GM13976 (cell line): ENCODE measurements at regions not wholly inside any gene's neighbourhood (a gene's known extent, or its start where the extent isn't known, plus 50 kb on each side); places are given as distances from the start of the nearest gene placed in this dataset.

Experiments
- DNase-seq: peaks from one replicate; pipeline ENCODE4 v3.0.0; 2012; ENCODE audit warnings: low spot score
- CTCF ChIP-seq: IDR thresholded peaks from 2 replicates; pipeline ENCODE4 v1.5.1; 2012; ENCODE audit warnings: borderline replicate concordance, mild to moderate bottlenecking; ENCODE audit not compliant: insufficient read depth; ENCODE audit errors: extremely low read depth, missing control alignments, control extremely low read depth
- in situ Hi-C: fragments of 300-500 bp; cut with MboI; formaldehyde crosslinking; loops from one replicate; pipeline ENCODE4 v1.12.0; 2022; ENCODE audit warnings: low sequenced_read_pairs, mixed read lengths, inconsistent platforms; ENCODE audit not compliant: unreplicated experiment

- no peak for DNase-seq
- in situ Hi-C loops: no loop called here
- TF ChIP-seq CTCF: no peak
These were observed 81.0 kb downstream of the PCDH18 start for GRCh38 chr4:137451172-137451825.

- DNase-seq: no peak
- no peak for TF ChIP-seq CTCF
- in situ Hi-C loops: no loop called here
These were observed 83.9 kb downstream of the PCDH18 start for GRCh38 chr4:137448402-137448801.

GRCh38 chr4:137446071-137446470 lies 86.2 kb downstream of the PCDH18 start:
- DNase-seq: no peak
- in situ Hi-C loops: no loop called here
- no peak for TF ChIP-seq CTCF

GRCh38 chr4:137443031-137443800 lies 89.1 kb downstream of the PCDH18 start:
- in situ Hi-C loops: no loop called here

GRCh38 chr4:137432446-137433311 lies 99.6 kb downstream of the PCDH18 start:
- TF ChIP-seq CTCF: no peak
- no peak for DNase-seq
- in situ Hi-C loops: no loop called here

More at GRCh38 chr4:137443031-137443800, 89.1 kb downstream of the PCDH18 start:
- TF ChIP-seq CTCF: no peak
- DNase-seq: no peak

GRCh38 chr4:137430171-137430570 lies 102.1 kb downstream of the PCDH18 start:
- DNase-seq: no peak
- in situ Hi-C loops: no loop called here
- no peak for TF ChIP-seq CTCF
